ENCODE measurements at regions not wholly inside any gene's neighbourhood (a gene's known extent, or its start where the extent isn't known, plus 50 kb on each side); places are given as distances from the start of the nearest gene placed in this dataset.

DNA sequence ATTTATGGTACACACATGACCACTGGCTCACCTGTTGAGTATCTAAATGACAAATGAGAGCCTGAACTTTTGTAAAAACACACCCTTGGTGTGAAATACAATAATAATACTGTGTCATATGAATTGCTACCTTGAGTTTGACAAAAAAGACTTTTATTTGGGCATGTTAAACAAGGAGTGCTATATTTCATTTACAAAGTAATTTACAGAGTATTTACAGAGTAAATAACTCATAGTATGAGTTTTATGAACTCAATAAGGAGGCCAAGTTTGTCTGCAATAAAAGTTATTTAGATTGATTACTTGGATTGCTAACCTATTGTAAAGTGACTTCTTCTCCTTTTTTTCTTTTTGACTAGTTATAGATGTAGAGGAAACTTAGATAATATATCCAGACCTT is 146.0 kb upstream of the NUDT12 start:
- TF ChIP-seq GATA2 (IDR thresholded peaks at IDR 0.05; ENCODE audit: low read depth, low read length), result no peak
- TF ChIP-seq GATA3 (IDR thresholded peaks at IDR 0.05; ENCODE audit: low read depth, low read length), result no peak
